HCT116 (cell line): ENCODE measurements at regions not wholly inside any gene's neighbourhood (a gene's known extent, or its start where the extent isn't known, plus 50 kb on each side); places are given as distances from the start of the nearest gene placed in this dataset.
A peak's percentile ranks its signal among the peaks of the same experiment; 100 is the strongest.

Experiments used
- ATAC-seq: fragments of 200-7000 bp; cut with Tn5 transposase; 2 replicates; pipeline ENCODE4 v1.9.1; 2020; ENCODE audit warnings: mild to moderate bottlenecking, moderate library complexity
- BruUV-seq: library from RNA; stranded (reverse); fragments of 400-500 nt; replicated peaks from 2 replicates; lab custom pipeline; 2021; lab: Mats Ljungman, UMichigan
- CTCF ChIA-PET: fragments of 300-600 bp; sonication (Branson Sonifier 250); formaldehyde crosslinking; loops from one replicate; lab custom pipeline; 2021; ENCODE audit warnings: antibody characterized with exemption; lab: Charles Lee
- POLR2A ChIA-PET: fragments of 300-600, 350-600 bp; sonication (Branson Sonifier 250); formaldehyde crosslinking; loops from one replicate; lab custom pipeline; 2021; ENCODE audit warnings: antibody characterized with exemption; lab: Charles Lee
- RAD21 ChIA-PET, 2 experiments: fragments of 300-600 bp; sonication (Branson Sonifier 250); formaldehyde crosslinking; loops; one replicate each; lab custom pipeline; 2023; ENCODE audit warnings: low total read pairs in 2 of 2; ENCODE audit not compliant: uncharacterized antibody in 2 of 2, unreplicated experiment in 2 of 2, low non-redundant PET in 1 of 2; lab: Charles Lee
- DNase-seq: peaks from one replicate; pipeline ENCODE4 v3.0.0-alpha.2; 2010; ENCODE audit warnings: low read depth, low spot score
- H2AFZ ChIP-seq: fragments of 200-600 bp; shearing (Covaris generic), sonication (generic); 2 replicates; pipeline ENCODE4 v1.6.1; 2017; ENCODE audit warnings: low read depth, mixed run types, mixed read lengths, antibody characterized with exemption, low read length; ENCODE audit not compliant: poor library complexity, severe bottlenecking
- H3K27ac ChIP-seq: 2 replicates; pipeline ENCODE4 v1.5.1; 2012; ENCODE audit warnings: low read depth, low read length
- H3K27me3 ChIP-seq: fragments of 200-600 bp; sonication (generic); 2 replicates; pipeline ENCODE4 v1.6.1; 2016; ENCODE audit warnings: mixed run types, low read length, mixed read lengths; ENCODE audit not compliant: insufficient read depth
- H3K36me3 ChIP-seq, 2 experiments: fragments of 200-500 bp in 1 of 2; fragments of 200-600 bp in 1 of 2; sonication (Bioruptor generic) in 1 of 2; sonication (generic) in 1 of 2; 2 replicates each; pipeline versions ENCODE4 v1.5.1 to v1.6.1; 2014 to 2016; ENCODE audit warnings: low read length in 2 of 2, inconsistent platforms in 1 of 2, mixed read lengths in 1 of 2, mixed run types in 1 of 2; ENCODE audit not compliant: insufficient read depth in 2 of 2, control insufficient read depth in 1 of 2
- H3K4me1 ChIP-seq, 2 experiments: fragments of 200-600 bp in 1 of 2; sonication (generic) in 1 of 2; 2 replicates each; pipeline versions ENCODE4 v1.5.1 to v1.6.1; 2012 to 2017; ENCODE audit warnings: low read length in 2 of 2, inconsistent platforms in 1 of 2, mild to moderate bottlenecking in 1 of 2, mixed read lengths in 1 of 2, mixed run types in 1 of 2, moderate library complexity in 1 of 2; ENCODE audit not compliant: insufficient read depth in 2 of 2, control insufficient read depth in 1 of 2
- H3K4me2 ChIP-seq: fragments of 200-600 bp; sonication (generic); 2 replicates; pipeline ENCODE4 v1.6.1; 2017; ENCODE audit warnings: mixed run types, low read length, mixed read lengths
- H3K4me3 ChIP-seq, 2 experiments: fragments of 200-600 bp in 1 of 2; sonication (generic) in 1 of 2; replicated peaks in 1 of 2; 2 replicates each; pipeline ENCODE4 v1.5.1; 2011 to 2016; ENCODE audit warnings: low read length in 2 of 2, control low read depth in 1 of 2, low read depth in 1 of 2, mild to moderate bottlenecking in 1 of 2, mixed read lengths in 1 of 2, mixed run types in 1 of 2
- H3K79me2 ChIP-seq: fragments of 200-600 bp; sonication (generic); 2 replicates; pipeline ENCODE4 v1.6.1; 2017; ENCODE audit warnings: mild to moderate bottlenecking, mixed run types, low read length, moderate library complexity, mixed read lengths; ENCODE audit not compliant: insufficient read depth
- H3K9ac ChIP-seq: fragments of 200-600 bp; sonication (generic); 2 replicates; pipeline ENCODE4 v1.6.1; 2016; ENCODE audit warnings: low read length, mixed read lengths
- H3K9me2 ChIP-seq: fragments of 200-600 bp; sonication (generic), shearing (Covaris generic); 2 replicates; pipeline ENCODE4 v1.6.1; 2017; ENCODE audit warnings: mixed run types, mild to moderate bottlenecking, moderate library complexity; ENCODE audit not compliant: insufficient read depth
- H3K9me3 ChIP-seq, 2 experiments: fragments of 200-500 bp in 1 of 2; fragments of 200-600 bp in 1 of 2; sonication (Bioruptor generic) in 1 of 2; sonication (generic) in 1 of 2; 2 replicates each; pipeline ENCODE4 v1.6.1; 2014 to 2017; ENCODE audit warnings: low read length in 2 of 2, mixed read lengths in 2 of 2, inconsistent platforms in 1 of 2, low read depth in 1 of 2, mild to moderate bottlenecking in 1 of 2, mixed run types in 1 of 2, moderate library complexity in 1 of 2; ENCODE audit not compliant: control insufficient read depth in 1 of 2, insufficient read depth in 1 of 2
- H4K20me1 ChIP-seq: fragments of 200-600 bp; sonication (generic), shearing (Covaris generic); 2 replicates; pipeline ENCODE4 v1.6.1; 2017; ENCODE audit warnings: mixed run types, mild to moderate bottlenecking, moderate library complexity; ENCODE audit not compliant: insufficient read depth
- CBX3 ChIP-seq: IDR thresholded peaks from 2 replicates; pipeline ENCODE4 v1.6.1; 2012; ENCODE audit warnings: low read depth
- CEBPB ChIP-seq: IDR thresholded peaks from 2 replicates; pipeline ENCODE4 v1.6.1; 2012; ENCODE audit warnings: low read depth
- FOSL1 ChIP-seq: IDR thresholded peaks from 2 replicates; pipeline ENCODE4 v1.6.1; 2012; ENCODE audit warnings: low read depth
- JUND ChIP-seq: IDR thresholded peaks from 2 replicates; pipeline ENCODE4 v1.6.1; 2012
- POLR2A ChIP-seq: IDR thresholded peaks from 2 replicates; pipeline ENCODE4 v1.7.0; 2011; ENCODE audit warnings: borderline replicate concordance; ENCODE audit not compliant: insufficient read depth, insufficient read length; ENCODE audit errors: extremely low read depth
- POLR2AphosphoS5 ChIP-seq: IDR thresholded peaks from 2 replicates; pipeline ENCODE4 v1.6.1; 2011; ENCODE audit warnings: mild to moderate bottlenecking, low read depth, low read length, moderate library complexity
- SIN3A ChIP-seq: IDR thresholded peaks from 2 replicates; pipeline ENCODE4 v1.6.1; 2012; ENCODE audit warnings: low read depth
- SP1 ChIP-seq: IDR thresholded peaks from 2 replicates; pipeline ENCODE4 v1.6.1; 2012; ENCODE audit warnings: low read depth
- SRF ChIP-seq: IDR thresholded peaks from 2 replicates; pipeline ENCODE4 v1.6.1; 2012; ENCODE audit warnings: low read depth
- TCF7L2 ChIP-seq: IDR thresholded peaks from 2 replicates; pipeline ENCODE4 v1.7.0; 2011; ENCODE audit warnings: borderline replicate concordance, inconsistent platforms; ENCODE audit not compliant: insufficient read depth, insufficient read length; ENCODE audit errors: extremely low read depth
- ZFX ChIP-seq: fragments of 450-650 bp; IDR thresholded peaks from 2 replicates; pipeline ENCODE4 v1.6.1; 2017
- intact Hi-C: fragments of 100-400 bp; cut with micrococcal nuclease; formaldehyde crosslinking; loops from 2 replicates; pipeline ENCODE4 v1.10.0; 2022
- TF ChIP-seq, protein P1 (sequence below): IDR thresholded peaks from 2 replicates; pipeline ENCODE4 v1.6.1; 2012
- TF ChIP-seq, protein P2 (sequence below): IDR thresholded peaks from 2 replicates; pipeline ENCODE4 v1.6.1; 2012

DNA sequence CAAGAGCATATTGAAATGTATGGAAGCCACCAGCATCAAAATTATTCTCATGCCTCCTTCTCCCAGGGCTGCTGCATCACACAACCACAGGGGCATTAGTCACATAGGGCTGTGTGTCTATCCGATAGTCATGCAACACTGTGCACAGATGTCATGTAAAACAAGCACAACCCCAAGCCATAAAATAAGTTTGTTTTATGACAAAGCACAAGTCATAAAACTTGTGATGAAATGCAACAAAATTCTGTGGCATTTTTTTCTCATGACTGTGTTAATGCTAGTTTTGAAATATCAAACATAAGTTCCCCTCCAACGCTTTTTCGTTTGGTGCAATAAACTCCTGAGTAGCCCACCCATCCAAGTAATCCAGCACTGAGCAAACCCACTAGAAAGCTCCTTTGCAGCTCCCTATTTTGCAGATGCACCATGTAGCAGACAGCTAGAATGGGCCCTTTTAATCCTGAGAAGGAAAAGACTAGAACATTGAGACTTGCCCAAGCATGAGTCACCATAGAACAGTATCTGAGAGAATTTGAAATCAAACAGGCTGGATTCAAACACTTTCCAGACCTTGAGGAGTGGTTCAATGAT, 93.3 kb upstream of the ZNF366 start:
- Histone ChIP-seq H3K4me1 (peaks cover 0 to 26% of the 10 kb centered on the region in 2 experiments; a peak in 2 of 4 replicates), H2AFZ (no peak overlapping the region), H3K27me3 (no peaks in the 10 kb centered on the region), H3K79me2 (no peaks in the 10 kb centered on the region), H3K9ac (no peak overlapping the region), H3K9me2 (no peaks in the 10 kb centered on the region), H4K20me1 (no peaks in the 10 kb centered on the region), H3K4me3 (no peak overlapping the region), H3K36me3 (no peaks in the 10 kb centered on the region), H3K27ac (no peak overlapping the region)
- BruUV-seq = no TSS peak
- POLR2A ChIA-PET = no interaction called here
- DNase-seq (peak; percentile 10), ATAC-seq (peak; percentile 63)
- RAD21 ChIA-PET = no interaction called here
- CTCF ChIA-PET = interaction anchor here (2.9 kb wide), 1 partner anchor 10 kb away, joined by 10 read pairs; no protein-coding TSS in a partner anchor
- intact Hi-C loops = no loop called here
- TF ChIP-seq SRF = no peak
- TF ChIP-seq SP1 = peak; percentile 27; the same call in 1 of the 2 replicates
- no peak for TF ChIP-seq SIN3A
- TF ChIP-seq, protein P1, sequence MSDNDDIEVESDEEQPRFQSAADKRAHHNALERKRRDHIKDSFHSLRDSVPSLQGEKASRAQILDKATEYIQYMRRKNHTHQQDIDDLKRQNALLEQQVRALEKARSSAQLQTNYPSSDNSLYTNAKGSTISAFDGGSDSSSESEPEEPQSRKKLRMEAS = 0 out of 2 replicates have a peak, but pooled peaks have one; percentile 18
- TF ChIP-seq, protein P2, sequence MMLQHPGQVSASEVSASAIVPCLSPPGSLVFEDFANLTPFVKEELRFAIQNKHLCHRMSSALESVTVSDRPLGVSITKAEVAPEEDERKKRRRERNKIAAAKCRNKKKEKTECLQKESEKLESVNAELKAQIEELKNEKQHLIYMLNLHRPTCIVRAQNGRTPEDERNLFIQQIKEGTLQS = no peak
- TF ChIP-seq CEBPB = peak; percentile 73
- no peak for TF ChIP-seq POLR2AphosphoS5
- no peak for TF ChIP-seq ZFX
- no peak for TF ChIP-seq POLR2A
- peak; percentile 58 for TF ChIP-seq FOSL1
- peak; percentile 41; the same call in 1 of the 2 replicates for TF ChIP-seq JUND
- TF ChIP-seq TCF7L2 = no peak
- TF ChIP-seq CBX3 = peak; percentile 44; the same call in 1 of the 2 replicates
- TF ChIP-seq, all 23 proteins: peak for 6
- peak overlapping the region; percentile 21 for H3K4me2 ChIP-seq
- H3K9me3 ChIP-seq = no peaks in the 10 kb centered on the region
